MM.1S (cell line): ENCODE measurements at regions not wholly inside any gene's neighbourhood (a gene's known extent, or its start where the extent isn't known, plus 50 kb on each side); places are given as distances from the start of the nearest gene placed in this dataset.
A peak's percentile ranks its signal among the peaks of the same experiment; 100 is the strongest.

Experiments used
- DNase-seq: peaks from one replicate; pipeline ENCODE4 v3.0.0-alpha.2; 2015
- H2AFZ ChIP-seq: fragments of 300-600 bp; sonication (generic); 2 replicates; pipeline ENCODE4 v1.6.0; 2016; ENCODE audit warnings: antibody characterized with exemption, low read length
- H3F3A ChIP-seq: fragments of 300-600 bp; sonication (generic); 2 replicates; pipeline ENCODE4 v1.6.1; 2016; ENCODE audit warnings: mild to moderate bottlenecking, antibody characterized with exemption, low read length, moderate library complexity, mixed read lengths; ENCODE audit not compliant: insufficient read depth
- H3K27ac ChIP-seq: fragments of 300-600 bp; sonication (generic); 2 replicates; pipeline ENCODE4 v1.5.1; 2016; ENCODE audit warnings: mild to moderate bottlenecking, low read length
- H3K27me3 ChIP-seq: fragments of 300-600 bp; sonication (generic); replicated peaks from 2 replicates; pipeline ENCODE4 v1.6.0; 2016; ENCODE audit warnings: low read length; ENCODE audit not compliant: insufficient read depth
- H3K36me3 ChIP-seq: fragments of 300-600 bp; sonication (generic); replicated peaks from 2 replicates; pipeline ENCODE4 v1.6.1; 2016; ENCODE audit warnings: mild to moderate bottlenecking, low read length, mixed read lengths; ENCODE audit not compliant: insufficient read depth
- H3K4me1 ChIP-seq: fragments of 300-600 bp; sonication (generic); 2 replicates; pipeline ENCODE4 v1.6.1; 2016; ENCODE audit warnings: low read length, mixed read lengths
- H3K4me2 ChIP-seq: fragments of 300-600 bp; sonication (generic); 2 replicates; pipeline ENCODE4 v1.6.0; 2016; ENCODE audit warnings: low read depth, low read length
- H3K4me3 ChIP-seq: fragments of 300-600 bp; sonication (generic); 2 replicates; pipeline ENCODE4 v1.5.1; 2016; ENCODE audit warnings: low read length, mixed read lengths
- H3K79me2 ChIP-seq: fragments of 300-600 bp; sonication (generic); 2 replicates; pipeline ENCODE4 v1.6.1; 2016; ENCODE audit warnings: mixed run types, low read length, mixed read lengths
- H3K9ac ChIP-seq: fragments of 300-600 bp; sonication (generic); 2 replicates; pipeline ENCODE4 v1.6.1; 2016; ENCODE audit warnings: low read length, mixed read lengths
- H3K9me2 ChIP-seq: fragments of 300-600 bp; sonication (generic); replicated peaks from 2 replicates; pipeline ENCODE4 v1.6.1; 2016; ENCODE audit warnings: mild to moderate bottlenecking, low read length, mixed read lengths; ENCODE audit not compliant: insufficient read depth
- H3K9me3 ChIP-seq: fragments of 300-600 bp; sonication (generic); replicated peaks from 2 replicates; pipeline ENCODE4 v1.6.1; 2016; ENCODE audit warnings: mild to moderate bottlenecking, low read length, mixed read lengths; ENCODE audit not compliant: insufficient read depth
- H4K20me1 ChIP-seq: fragments of 300-600 bp; sonication (generic); 2 replicates; pipeline ENCODE4 v1.6.1; 2016; ENCODE audit warnings: mild to moderate bottlenecking, low read length, moderate library complexity, mixed read lengths; ENCODE audit not compliant: insufficient read depth
- CTCF ChIP-seq: fragments of 300-600 bp; sonication (generic); IDR thresholded peaks from 2 replicates; pipeline ENCODE4 v1.5.1; 2016; ENCODE audit warnings: antibody characterized with exemption, low read length, mixed read lengths
- EZH2 ChIP-seq: fragments of 300-600 bp; sonication (generic); optimal IDR thresholded peaks from 2 replicates; pipeline ENCODE3; 2017; ENCODE audit warnings: low read depth, mild to moderate bottlenecking, antibody characterized with exemption, low read length, mixed read lengths
- EZH2phosphoT487 ChIP-seq: fragments of 300-600 bp; sonication (generic); IDR thresholded peaks from 2 replicates; pipeline ENCODE4 v1.6.1; 2018; ENCODE audit warnings: antibody characterized with exemption, low read length

DNA sequence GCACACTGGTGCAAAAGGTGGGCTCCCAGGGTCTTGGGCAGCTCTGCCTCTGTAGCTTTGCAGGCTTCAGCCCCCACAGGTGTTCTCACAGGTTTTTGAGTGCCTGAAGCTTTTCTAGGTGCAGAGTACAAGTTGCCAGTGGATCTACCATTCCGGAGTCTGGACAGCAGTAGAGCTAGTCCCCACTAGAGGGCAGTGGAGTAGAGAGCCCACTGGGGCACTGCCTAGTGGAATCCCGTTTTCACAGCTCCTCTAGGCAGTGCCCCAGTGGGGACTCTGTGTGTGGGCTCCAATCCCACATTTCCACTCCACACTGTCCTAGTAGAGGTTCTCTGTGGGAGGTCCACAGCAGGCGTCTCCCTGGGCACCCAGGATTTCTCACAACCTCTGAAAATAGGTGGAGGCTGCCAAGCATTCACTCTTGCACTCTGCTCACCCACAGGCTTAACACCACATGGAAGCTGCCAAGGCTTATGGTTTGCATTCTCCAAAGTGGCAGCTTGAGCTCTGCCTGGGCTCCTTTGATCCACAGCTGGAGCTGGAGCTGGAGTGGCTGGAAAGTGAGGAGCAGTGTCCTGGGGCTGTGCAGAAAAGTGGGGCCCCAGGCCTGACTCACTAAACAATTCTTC, 86.3 kb upstream of the PROKR2 start:
- TF ChIP-seq EZH2phosphoT487 = no peak
- TF ChIP-seq CTCF = peak; percentile 69
- H3K4me3 ChIP-seq = no peak overlapping the region
- no peaks in the 10 kb centered on the region for H3K4me1 ChIP-seq
- no peaks in the 10 kb centered on the region for H4K20me1 ChIP-seq
- no peaks in the 10 kb centered on the region for H3K79me2 ChIP-seq
- H3F3A ChIP-seq = no peaks in the 10 kb centered on the region
- no peaks in the 10 kb centered on the region for H3K36me3 ChIP-seq
- no peak overlapping the region for H3K4me2 ChIP-seq
- no peak overlapping the region for H3K9ac ChIP-seq
- no peaks in the 10 kb centered on the region for H3K9me2 ChIP-seq
- H2AFZ ChIP-seq = no peak overlapping the region
- H3K9me3 ChIP-seq = no peaks in the 10 kb centered on the region
- DNase-seq = peak; percentile 21
- no peaks in the 10 kb centered on the region for H3K27me3 ChIP-seq
- no peak overlapping the region for H3K27ac ChIP-seq

GRCh38 chr20:5401277-5401875, 84.6 kb upstream of the PROKR2 start:
- no peaks in the 10 kb centered on the region for H3K36me3 ChIP-seq
- H3F3A ChIP-seq = no peaks in the 10 kb centered on the region
- no peaks in the 10 kb centered on the region for H4K20me1 ChIP-seq
- no peak overlapping the region for H3K9ac ChIP-seq
- no peaks in the 10 kb centered on the region for H3K9me2 ChIP-seq
- no peaks in the 10 kb centered on the region for H3K9me3 ChIP-seq
- no peak overlapping the region for H2AFZ ChIP-seq
- DNase-seq = no peak
- H3K27ac ChIP-seq = no peak overlapping the region
- TF ChIP-seq CTCF (no peak), EZH2 (no peak), EZH2phosphoT487 (no peak)
- H3K4me2 ChIP-seq = no peak overlapping the region
- no peaks in the 10 kb centered on the region for H3K79me2 ChIP-seq
- no peak overlapping the region for H3K4me3 ChIP-seq
- H3K27me3 ChIP-seq = no peaks in the 10 kb centered on the region
- H3K4me1 ChIP-seq = no peaks in the 10 kb centered on the region

DNA sequence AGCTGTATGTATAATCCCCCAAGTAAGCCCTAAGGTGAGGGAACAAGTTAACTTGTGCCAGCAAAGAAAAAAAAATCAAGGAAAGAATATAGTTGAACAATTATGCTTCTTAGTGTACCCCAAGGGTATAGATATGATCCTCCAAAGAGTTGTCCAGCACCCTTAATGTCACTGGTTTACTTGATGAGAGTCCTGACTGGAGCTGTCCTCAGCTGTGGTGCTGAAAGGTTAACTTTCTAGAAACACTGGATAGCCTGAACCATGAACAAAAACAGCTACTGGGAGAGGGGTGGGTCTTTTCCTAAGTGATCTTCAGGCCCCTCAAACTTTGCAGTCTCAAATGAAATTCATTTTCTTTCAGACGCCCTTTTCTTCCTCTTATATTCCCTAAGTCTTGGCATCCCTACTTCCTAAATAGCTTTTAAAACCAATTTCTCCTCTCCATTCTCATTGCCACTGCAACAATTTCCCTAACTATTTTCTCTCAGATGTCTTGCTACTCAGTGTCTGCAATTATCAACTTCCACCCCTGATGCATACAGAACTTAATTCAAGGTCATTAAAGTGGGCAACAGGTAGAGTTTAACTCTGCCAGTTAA, 83.5 kb upstream of the PROKR2 start:
- TF ChIP-seq EZH2 (no peak), EZH2phosphoT487 (no peak), CTCF (no peak)
- Histone ChIP-seq H3K9me2 (no peaks in the 10 kb centered on the region), H4K20me1 (no peaks in the 10 kb centered on the region), H2AFZ (no peak overlapping the region), H3K36me3 (no peaks in the 10 kb centered on the region), H3K4me3 (no peak overlapping the region), H3K9me3 (no peaks in the 10 kb centered on the region), H3K9ac (no peak overlapping the region), H3F3A (no peaks in the 10 kb centered on the region), H3K4me2 (no peak overlapping the region), H3K4me1 (no peaks in the 10 kb centered on the region), H3K27me3 (no peaks in the 10 kb centered on the region), H3K79me2 (no peaks in the 10 kb centered on the region), H3K27ac (no peak overlapping the region)
- DNase-seq = peak; percentile 47
